ENCODE measurements at regions not wholly inside any gene's neighbourhood (a gene's known extent, or its start where the extent isn't known, plus 50 kb on each side); places are given as distances from the start of the nearest gene placed in this dataset.
"Not testable (repeated sequence)": the region's sequence is repeated elsewhere in the genome, so short reads cannot be mapped to it uniquely, and the experiment has no call there.

- peak; percentile 87 for DNase-seq (ENCODE audit: low spot score)
Observed at GRCh38 chr6:19538096-19538495, 299.1 kb upstream of the ID4 start.

GRCh38 chr6:19547507-19547906 is 289.7 kb upstream of the ID4 start:
- DNase-seq (ENCODE audit: low spot score) = no peak

GRCh38 chr6:19549109-19549508 is 288.1 kb upstream of the ID4 start:
- no peak for DNase-seq (ENCODE audit: low spot score)

GRCh38 chr6:19550380-19550779 is 286.8 kb upstream of the ID4 start:
- no peak for DNase-seq (ENCODE audit: low spot score)

GRCh38 chr6:19551611-19552010 is 285.6 kb upstream of the ID4 start:
- no peak for DNase-seq (ENCODE audit: low spot score)

GRCh38 chr6:19552076-19552475 is 285.1 kb upstream of the ID4 start:
- DNase-seq (ENCODE audit: low spot score) = no peak

- no peak for DNase-seq (ENCODE audit: low spot score)
Observed at GRCh38 chr6:19552588-19552987, 284.6 kb upstream of the ID4 start.

- no peak for DNase-seq (ENCODE audit: low spot score)
Observed at GRCh38 chr6:19554356-19555225, 282.6 kb upstream of the ID4 start.

- no peak for DNase-seq (ENCODE audit: low spot score)
Observed at GRCh38 chr6:19557191-19557590, 280.0 kb upstream of the ID4 start.

- DNase-seq (ENCODE audit: low spot score) = no peak
Observed at GRCh38 chr6:19558201-19558600, 279.0 kb upstream of the ID4 start.

- DNase-seq (ENCODE audit: low spot score) = no peak
Observed at GRCh38 chr6:19558934-19559333, 278.2 kb upstream of the ID4 start.

GRCh38 chr6:19562468-19562867 is 274.7 kb upstream of the ID4 start:
- no peak for DNase-seq (ENCODE audit: low spot score)

GRCh38 chr6:19569563-19569962 is 267.6 kb upstream of the ID4 start:
- DNase-seq (ENCODE audit: low spot score) = no peak

- no peak for DNase-seq (ENCODE audit: low spot score)
Observed at GRCh38 chr6:19571176-19571575, 266.0 kb upstream of the ID4 start.

GRCh38 chr6:19578481-19578880 is 258.7 kb upstream of the ID4 start:
- DNase-seq (ENCODE audit: low spot score) = no peak

GRCh38 chr6:19584207-19584606 is 253.0 kb upstream of the ID4 start:
- not testable (repeated sequence) for DNase-seq (ENCODE audit: low spot score)

GRCh38 chr6:19587238-19587942 is 249.8 kb upstream of the ID4 start:
- no peak for DNase-seq (ENCODE audit: low spot score)

GRCh38 chr6:19590501-19591131 is 246.6 kb upstream of the ID4 start:
- no peak for DNase-seq (ENCODE audit: low spot score)

GRCh38 chr6:19597809-19598320 is 239.3 kb upstream of the ID4 start:
- DNase-seq (ENCODE audit: low spot score) = no peak

- DNase-seq (ENCODE audit: low spot score) = no peak
Observed at GRCh38 chr6:19599796-19600464, 237.2 kb upstream of the ID4 start.

- no peak for DNase-seq (ENCODE audit: low spot score)
Observed at GRCh38 chr6:19602434-19603013, 234.6 kb upstream of the ID4 start.

- DNase-seq (ENCODE audit: low spot score) = no peak
Observed at GRCh38 chr6:19603721-19604120, 233.4 kb upstream of the ID4 start.

All from ureter (tissue), 1 donor.